Keratinocyte (primary cell): ENCODE measurements at regions not wholly inside any gene's neighbourhood (a gene's known extent, or its start where the extent isn't known, plus 50 kb on each side); places are given as distances from the start of the nearest gene placed in this dataset.

Experiments used
- DNase-seq: peaks from one replicate; pipeline ENCODE4 v3.0.0-alpha.2; 2011; ENCODE audit warnings: low read depth, missing footprints, low spot score
- FAIRE-seq: peaks from 2 replicates; lab custom pipeline; 2011; peaks lifted over from hg19 to GRCh38; lab: Jason Lieb, UNC
- H2AFZ ChIP-seq: 2 replicates; pipeline ENCODE4 v1.6.0; 2012; ENCODE audit warnings: low read length, control low read depth, inconsistent platforms; ENCODE audit not compliant: control insufficient read depth
- H3K27ac ChIP-seq: 2 replicates; pipeline ENCODE4 v1.5.1; 2011; ENCODE audit warnings: low read length; ENCODE audit not compliant: control insufficient read depth, insufficient read depth
- H3K27me3 ChIP-seq: 3 replicates; pipeline ENCODE4 v1.6.0; 2011; ENCODE audit warnings: low read length; ENCODE audit not compliant: control insufficient read depth, insufficient read depth; ENCODE audit errors: extremely low read depth
- H3K36me3 ChIP-seq, 2 experiments: 2 replicates in 1 of 2; 3 replicates in 1 of 2; pipeline ENCODE4 v1.5.1; 2011; ENCODE audit warnings: low read length in 2 of 2, mild to moderate bottlenecking in 1 of 2; ENCODE audit not compliant: control insufficient read depth in 2 of 2, insufficient read depth in 2 of 2; ENCODE audit errors: extremely low read depth in 1 of 2
- H3K4me1 ChIP-seq: 3 replicates; pipeline ENCODE4 v1.5.1; 2011; ENCODE audit warnings: low read length; ENCODE audit not compliant: control insufficient read depth, insufficient read depth; ENCODE audit errors: extremely low read depth
- H3K4me2 ChIP-seq: 3 replicates; pipeline ENCODE4 v1.6.0; 2011; ENCODE audit warnings: low read depth, low read length; ENCODE audit not compliant: control insufficient read depth, insufficient read depth; ENCODE audit errors: extremely low read depth
- H3K4me3 ChIP-seq, 3 experiments: fragments of 200-600 bp in 1 of 3; sonication (generic) in 1 of 3; 2 replicates in 2 of 3; 3 replicates in 1 of 3; pipeline ENCODE4 v1.5.1; 2011 to 2016; ENCODE audit warnings: low read length in 3 of 3, mild to moderate bottlenecking in 3 of 3, control low read depth in 2 of 3, inconsistent platforms in 1 of 3, low read depth in 1 of 3, mixed read lengths in 1 of 3, mixed run types in 1 of 3, moderate library complexity in 1 of 3; ENCODE audit not compliant: control insufficient read depth in 2 of 3, insufficient read depth in 2 of 3; ENCODE audit errors: extremely low read depth in 1 of 3
- H3K79me2 ChIP-seq: 2 replicates; pipeline ENCODE4 v1.6.0; 2012; ENCODE audit warnings: low read length; ENCODE audit not compliant: control insufficient read depth, insufficient read depth
- H3K9ac ChIP-seq: 3 replicates; pipeline ENCODE4 v1.6.0; 2011; ENCODE audit warnings: low read length; ENCODE audit not compliant: control insufficient read depth, insufficient read depth; ENCODE audit errors: extremely low read depth
- H3K9me1 ChIP-seq: 3 replicates; pipeline ENCODE4 v1.6.0; 2011; ENCODE audit warnings: low read length; ENCODE audit not compliant: control insufficient read depth, insufficient read depth; ENCODE audit errors: extremely low read depth
- H3K9me3 ChIP-seq: 2 replicates; pipeline ENCODE4 v1.5.1; 2012; ENCODE audit warnings: low read depth, low read length; ENCODE audit not compliant: control insufficient read depth
- H4K20me1 ChIP-seq: 3 replicates; pipeline ENCODE4 v1.6.0; 2011; ENCODE audit warnings: low read length; ENCODE audit not compliant: control insufficient read depth, insufficient read depth; ENCODE audit errors: extremely low read depth
- CTCF ChIP-seq, 3 experiments: IDR thresholded peaks in 1 of 3; conservative IDR thresholded peaks in 1 of 3; optimal IDR thresholded peaks in 1 of 3; 2 replicates in 2 of 3; 3 replicates in 1 of 3; pipeline versions ENCODE3 to v1.5.1; 2011; ENCODE audit warnings: low read length in 3 of 3, mild to moderate bottlenecking in 3 of 3, moderate library complexity in 2 of 3, control low read depth in 1 of 3, inconsistent platforms in 1 of 3; ENCODE audit not compliant: insufficient read depth in 2 of 3; ENCODE audit errors: extremely low read depth in 1 of 3
- EZH2 ChIP-seq: IDR thresholded peaks from one replicate; pipeline ENCODE4 v1.6.1; 2012; ENCODE audit warnings: inconsistent platforms, mild to moderate bottlenecking, low read length, moderate library complexity
- dilution Hi-C: fragments of 300-500 bp; cut with MboI; formaldehyde crosslinking; loops from one replicate; pipeline ENCODE4 v1.7.0; 2020; ENCODE audit warnings: low sequenced_read_pairs; ENCODE audit not compliant: extremely low pct_ligation_motif_present

GRCh38 chr3:117291476-117291875 lies 581.9 kb downstream of the TUSC7 start:
- dilution Hi-C loops, result no loop called here
- DNase-seq (no peak), FAIRE-seq (no peak)
- no peak overlapping the region for H2AFZ ChIP-seq
- H3K27me3 ChIP-seq, result no peaks in the 10 kb centered on the region
- no peaks in the 10 kb centered on the region for H3K4me1 ChIP-seq
- no peak overlapping the region for H3K4me3 ChIP-seq
- H3K79me2 ChIP-seq, result no peaks in the 10 kb centered on the region
- no peaks in the 10 kb centered on the region for H3K9me1 ChIP-seq
- no peak for TF ChIP-seq CTCF (optimal IDR thresholded peaks at IDR 0.05 in 1 of 3, IDR thresholded peaks at IDR 0.05 in 1 of 3, conservative IDR thresholded peaks at IDR 0.05 in 1 of 3; ENCODE audit: extremely low read depth in 1 of 3, insufficient read depth in 2 of 3, low read length in 3 of 3)
- no peak for TF ChIP-seq EZH2
- H3K36me3 ChIP-seq, result no peaks in the 10 kb centered on the region
- no peak overlapping the region for H3K9ac ChIP-seq
- H3K27ac ChIP-seq, result no peak overlapping the region
- H4K20me1 ChIP-seq, result no peaks in the 10 kb centered on the region
- H3K4me2 ChIP-seq, result no peak overlapping the region
- H3K9me3 ChIP-seq, result no peaks in the 10 kb centered on the region

GRCh38 chr3:117297065-117297464 lies 587.5 kb downstream of the TUSC7 start:
- no peak for TF ChIP-seq EZH2
- no peak for TF ChIP-seq CTCF (optimal IDR thresholded peaks at IDR 0.05 in 1 of 3, IDR thresholded peaks at IDR 0.05 in 1 of 3, conservative IDR thresholded peaks at IDR 0.05 in 1 of 3; ENCODE audit: extremely low read depth in 1 of 3, insufficient read depth in 2 of 3, low read length in 3 of 3)
- H3K4me2 ChIP-seq, result no peak overlapping the region
- no peak overlapping the region for H3K27ac ChIP-seq
- no peaks in the 10 kb centered on the region for H3K36me3 ChIP-seq
- H3K27me3 ChIP-seq, result no peaks in the 10 kb centered on the region
- no peaks in the 10 kb centered on the region for H3K9me1 ChIP-seq
- no peak overlapping the region for H2AFZ ChIP-seq
- H4K20me1 ChIP-seq, result no peaks in the 10 kb centered on the region
- H3K4me1 ChIP-seq, result no peaks in the 10 kb centered on the region
- no peak overlapping the region for H3K9ac ChIP-seq
- H3K79me2 ChIP-seq, result no peaks in the 10 kb centered on the region
- FAIRE-seq (no peak), DNase-seq (no peak)
- dilution Hi-C loops, result no loop called here
- H3K4me3 ChIP-seq, result no peak overlapping the region
- H3K9me3 ChIP-seq, result no peaks in the 10 kb centered on the region
